Type B pancreatic cell (in vitro differentiated cells): ENCODE measurements at regions not wholly inside any gene's neighbourhood (a gene's known extent, or its start where the extent isn't known, plus 50 kb on each side); places are given as distances from the start of the nearest gene placed in this dataset.

ENCODE experiments used
- DNase-seq: peaks from one replicate; pipeline ENCODE4 v3.0.0; 2021; ENCODE audit warnings: mixed read lengths; ENCODE audit not compliant: unreplicated experiment; ENCODE audit errors: extremely low spot score
- H3K27ac Mint-ChIP-seq: 2 replicates; pipeline ENCODE4 v1.8.0; 2021; ENCODE audit warnings: mild to moderate bottlenecking, mixed read lengths
- H3K27me3 Mint-ChIP-seq: 2 replicates; pipeline ENCODE4 v1.8.0; 2021; ENCODE audit warnings: mixed read lengths
- H3K36me3 Mint-ChIP-seq: 2 replicates; pipeline ENCODE4 v1.8.0; 2021; ENCODE audit warnings: mixed read lengths
- H3K4me1 Mint-ChIP-seq: one replicate; pipeline ENCODE4 v1.8.0; 2021; ENCODE audit warnings: mixed read lengths; ENCODE audit not compliant: unreplicated experiment
- H3K4me3 Mint-ChIP-seq: 2 replicates; pipeline ENCODE4 v1.8.0; 2021; ENCODE audit warnings: mild to moderate bottlenecking, mixed read lengths
- H3K9me3 Mint-ChIP-seq: 2 replicates; pipeline ENCODE4 v1.8.0; 2021; ENCODE audit warnings: mixed read lengths
- TF ChIP-seq, protein P1 (sequence below): fragments of 200-600 bp; sonication (generic); conservative IDR thresholded peaks from 2 replicates; pipeline ENCODE4 v1.5.0; 2021; ENCODE audit warnings: antibody characterized with exemption, mild to moderate bottlenecking

DNA sequence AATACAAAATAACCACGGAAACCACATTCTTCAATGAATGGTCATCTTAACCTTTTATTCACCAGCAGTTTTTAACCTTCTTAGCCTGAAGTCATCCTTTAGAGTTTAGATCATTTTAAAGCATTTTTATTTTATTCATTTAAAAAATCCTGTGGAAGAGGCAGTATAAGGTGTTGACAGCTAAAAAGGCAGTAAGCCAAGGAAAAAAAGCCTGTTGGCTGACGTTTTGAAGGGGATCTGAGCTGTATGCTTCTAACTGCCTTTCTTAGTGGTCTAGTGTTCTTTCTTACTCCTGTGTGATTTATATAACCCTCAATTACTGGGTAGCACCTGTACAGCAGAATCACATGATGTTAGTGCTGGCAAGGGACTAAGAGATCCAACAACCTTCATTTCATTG is 438.3 kb upstream of the SEL1L start:
- no peak overlapping the region for H3K27ac Mint-ChIP-seq
- DNase-seq: no peak
- H3K36me3 Mint-ChIP-seq: no peaks in the 10 kb centered on the region
- no peaks in the 10 kb centered on the region for H3K27me3 Mint-ChIP-seq
- TF ChIP-seq, protein P1, sequence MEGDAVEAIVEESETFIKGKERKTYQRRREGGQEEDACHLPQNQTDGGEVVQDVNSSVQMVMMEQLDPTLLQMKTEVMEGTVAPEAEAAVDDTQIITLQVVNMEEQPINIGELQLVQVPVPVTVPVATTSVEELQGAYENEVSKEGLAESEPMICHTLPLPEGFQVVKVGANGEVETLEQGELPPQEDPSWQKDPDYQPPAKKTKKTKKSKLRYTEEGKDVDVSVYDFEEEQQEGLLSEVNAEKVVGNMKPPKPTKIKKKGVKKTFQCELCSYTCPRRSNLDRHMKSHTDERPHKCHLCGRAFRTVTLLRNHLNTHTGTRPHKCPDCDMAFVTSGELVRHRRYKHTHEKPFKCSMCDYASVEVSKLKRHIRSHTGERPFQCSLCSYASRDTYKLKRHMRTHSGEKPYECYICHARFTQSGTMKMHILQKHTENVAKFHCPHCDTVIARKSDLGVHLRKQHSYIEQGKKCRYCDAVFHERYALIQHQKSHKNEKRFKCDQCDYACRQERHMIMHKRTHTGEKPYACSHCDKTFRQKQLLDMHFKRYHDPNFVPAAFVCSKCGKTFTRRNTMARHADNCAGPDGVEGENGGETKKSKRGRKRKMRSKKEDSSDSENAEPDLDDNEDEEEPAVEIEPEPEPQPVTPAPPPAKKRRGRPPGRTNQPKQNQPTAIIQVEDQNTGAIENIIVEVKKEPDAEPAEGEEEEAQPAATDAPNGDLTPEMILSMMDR: no peak
- no peaks in the 10 kb centered on the region for H3K4me1 Mint-ChIP-seq
- peaks cover 3% of the 10 kb centered on the region for H3K9me3 Mint-ChIP-seq
- H3K4me3 Mint-ChIP-seq: no peak overlapping the region

DNA sequence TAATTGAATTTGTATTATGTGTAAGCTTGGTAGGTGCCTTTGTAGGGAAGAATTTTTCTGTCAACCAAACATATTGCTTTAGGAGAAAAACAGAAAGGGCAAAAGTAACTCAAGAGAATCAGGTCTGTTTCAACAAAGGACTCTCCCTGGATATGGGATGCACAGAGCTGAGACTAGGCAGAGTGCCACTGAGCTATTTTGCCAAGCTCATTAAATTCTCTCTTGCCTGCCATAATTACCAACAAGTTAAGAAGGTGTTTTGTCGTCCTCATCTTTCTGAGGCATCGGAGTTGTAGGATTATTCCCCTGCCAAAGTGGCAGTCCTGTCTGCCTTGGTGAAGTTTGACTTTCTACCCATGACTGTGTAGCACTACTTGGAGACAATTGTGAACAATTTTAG is 438.9 kb upstream of the SEL1L start:
- Mint-ChIP-seq H3K27me3 (no peaks in the 10 kb centered on the region), H3K9me3 (no peaks in the 10 kb centered on the region), H3K4me3 (no peak overlapping the region), H3K36me3 (no peaks in the 10 kb centered on the region), H3K4me1 (no peaks in the 10 kb centered on the region), H3K27ac (no peak overlapping the region)
- no peak for DNase-seq
- TF ChIP-seq, protein P1: no peak

DNA sequence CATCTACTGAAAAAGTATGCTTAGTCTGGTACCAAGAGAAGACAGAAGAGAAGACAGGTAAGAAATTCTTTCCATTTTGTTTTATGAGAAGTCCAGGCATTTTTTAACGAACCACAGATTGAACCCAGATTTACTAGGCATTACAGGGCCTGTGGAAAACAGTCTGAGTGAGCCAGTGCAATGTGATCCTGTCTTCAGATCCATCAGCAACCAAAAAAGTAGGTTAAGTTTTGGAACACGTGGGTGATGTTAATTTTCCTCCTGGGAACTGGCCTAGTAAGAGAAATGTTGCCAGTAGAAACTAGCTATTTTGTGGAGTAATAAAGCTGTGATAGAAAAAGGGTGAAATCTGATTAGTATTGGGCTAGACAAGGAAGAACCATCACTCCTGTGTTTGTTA is 440.9 kb upstream of the SEL1L start:
- no peak overlapping the region for H3K27ac Mint-ChIP-seq
- TF ChIP-seq, protein P1: no peak
- no peaks in the 10 kb centered on the region for H3K9me3 Mint-ChIP-seq
- H3K4me1 Mint-ChIP-seq: no peaks in the 10 kb centered on the region
- no peaks in the 10 kb centered on the region for H3K36me3 Mint-ChIP-seq
- H3K4me3 Mint-ChIP-seq: no peak overlapping the region
- no peaks in the 10 kb centered on the region for H3K27me3 Mint-ChIP-seq
- DNase-seq: no peak

DNA sequence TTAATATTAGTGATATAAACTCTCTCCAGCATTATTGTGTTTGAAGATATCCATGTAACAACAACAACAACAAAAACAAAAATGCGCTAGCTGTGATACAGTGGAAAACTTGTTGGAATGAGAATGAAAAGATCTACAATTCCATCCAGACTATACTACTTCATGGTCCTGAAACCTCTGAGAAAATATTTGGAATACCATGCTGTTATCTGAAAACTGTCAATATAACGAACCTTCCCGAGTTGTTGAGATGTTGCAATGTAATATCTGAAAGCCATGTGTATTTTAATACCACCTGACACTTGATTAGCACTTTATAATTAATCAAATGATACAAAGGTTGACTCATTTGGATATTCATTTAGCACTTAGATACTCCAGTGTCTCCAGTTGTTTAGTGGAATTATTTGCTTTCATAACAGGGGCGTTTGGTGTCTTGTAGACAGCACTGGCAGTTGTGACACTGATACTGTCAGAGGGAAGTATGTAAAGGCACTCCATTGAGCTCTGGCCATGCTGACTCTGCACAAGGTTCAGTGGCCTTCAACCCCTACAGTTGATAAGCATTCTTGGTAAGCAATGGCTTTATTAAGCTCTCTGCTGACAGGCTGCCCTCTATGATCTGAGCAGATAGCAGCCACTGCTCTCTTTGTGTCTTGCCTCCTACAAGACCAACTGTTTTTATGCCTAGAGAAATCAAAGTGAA is 447.1 kb upstream of the SEL1L start:
- Mint-ChIP-seq H3K27ac (no peak overlapping the region), H3K27me3 (no peaks in the 10 kb centered on the region), H3K9me3 (no peaks in the 10 kb centered on the region), H3K4me1 (peaks cover 7% of the 10 kb centered on the region), H3K4me3 (no peak overlapping the region), H3K36me3 (no peaks in the 10 kb centered on the region)
- TF ChIP-seq, protein P1: no peak
- no peak for DNase-seq

DNA sequence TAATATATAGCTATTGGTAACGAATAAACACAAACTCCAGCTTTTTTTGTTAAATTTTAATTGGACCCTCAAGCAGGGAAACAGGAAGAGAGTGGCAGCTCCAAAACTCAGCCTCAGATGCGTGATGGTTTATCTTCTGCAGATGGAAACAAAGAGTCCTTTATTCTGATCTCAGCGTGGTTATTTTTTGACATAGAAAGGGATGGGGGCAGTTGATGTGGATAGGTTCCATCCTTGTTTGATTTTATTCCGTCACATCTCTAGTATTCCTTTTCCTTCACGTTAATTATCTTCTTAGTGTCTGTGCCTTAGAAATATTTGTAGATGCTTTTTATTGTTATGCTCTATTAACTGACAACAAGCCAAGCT is 447.6 kb upstream of the SEL1L start:
- TF ChIP-seq, protein P1: no peak
- Mint-ChIP-seq H3K4me3 (no peak overlapping the region), H3K27ac (no peak overlapping the region), H3K36me3 (no peaks in the 10 kb centered on the region), H3K27me3 (no peaks in the 10 kb centered on the region), H3K9me3 (no peaks in the 10 kb centered on the region), H3K4me1 (peaks cover 7% of the 10 kb centered on the region)
- no peak for DNase-seq

DNA sequence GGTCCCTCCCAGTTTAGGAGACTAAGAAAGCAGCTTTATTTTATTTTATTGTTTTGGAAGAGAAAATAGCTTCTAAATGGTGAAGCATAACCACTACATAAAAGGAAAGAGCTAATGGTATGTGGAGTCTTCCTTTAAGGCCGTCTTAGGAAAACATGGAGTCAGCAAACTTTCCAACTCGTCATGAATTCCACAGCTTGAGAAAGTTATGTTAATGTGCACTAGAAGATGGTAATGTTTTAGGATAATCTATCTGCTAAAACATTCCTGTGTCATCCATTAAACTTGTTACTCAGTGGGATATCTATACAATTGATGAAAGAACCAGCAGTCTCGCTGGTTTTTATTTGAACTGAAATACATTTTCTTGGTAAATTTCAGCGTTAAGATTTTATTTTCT is 448.4 kb upstream of the SEL1L start:
- H3K27me3 Mint-ChIP-seq: no peaks in the 10 kb centered on the region
- no peak for DNase-seq
- peaks cover 7% of the 10 kb centered on the region for H3K4me1 Mint-ChIP-seq
- no peaks in the 10 kb centered on the region for H3K9me3 Mint-ChIP-seq
- TF ChIP-seq, protein P1: no peak
- H3K27ac Mint-ChIP-seq: no peak overlapping the region
- H3K4me3 Mint-ChIP-seq: no peak overlapping the region
- H3K36me3 Mint-ChIP-seq: no peaks in the 10 kb centered on the region
